GM18498 (cell line): ENCODE measurements at regions not wholly inside any gene's neighbourhood (a gene's known extent, or its start where the extent isn't known, plus 50 kb on each side); places are given as distances from the start of the nearest gene placed in this dataset.

ENCODE experiments used
- ATAC-seq: cut with Tn5 transposase; IDR thresholded peaks from one replicate; pipeline ENCODE4 v1.9.1; 2021; ENCODE audit warnings: mild to moderate bottlenecking, moderate library complexity; ENCODE audit not compliant: unreplicated experiment

DNA sequence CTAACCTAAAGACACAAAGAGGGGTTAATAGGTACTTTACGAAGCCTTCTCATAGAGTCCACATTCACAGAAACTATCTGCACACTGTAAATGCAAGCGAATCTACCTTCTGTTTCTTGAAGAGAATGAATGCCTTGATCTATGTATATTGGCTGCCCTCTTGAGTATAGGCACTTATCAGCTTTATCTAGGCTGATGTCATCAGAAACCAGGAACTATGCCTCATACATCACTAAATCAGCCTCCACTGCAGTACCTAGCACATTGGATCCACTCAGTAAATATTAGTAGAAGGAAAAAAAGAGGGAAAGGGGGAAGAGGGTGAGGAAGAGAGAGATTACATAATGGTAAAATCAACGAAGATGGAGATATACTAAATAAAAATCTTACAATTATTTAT, 477.1 kb downstream of the CAAP1 start:
- ATAC-seq = no peak

DNA sequence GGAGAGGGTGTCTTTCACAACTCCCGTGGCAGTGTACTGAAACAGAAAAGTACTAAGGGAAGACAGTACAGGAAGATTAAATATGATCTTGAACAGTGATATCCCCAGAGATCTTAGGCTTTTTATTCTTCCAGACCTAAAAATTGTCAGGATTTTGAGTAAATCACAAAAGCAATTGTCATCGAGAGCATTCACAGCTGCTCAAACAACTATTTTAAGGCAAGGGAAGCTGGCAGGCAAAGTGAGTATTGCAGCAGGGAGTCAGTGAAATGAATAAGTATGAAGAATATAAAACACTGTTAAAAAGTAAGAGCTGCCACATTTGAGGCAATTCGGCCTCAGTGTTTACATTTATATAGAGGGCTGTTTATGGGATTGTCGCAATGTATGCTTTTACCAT, 479.0 kb downstream of the CAAP1 start:
- ATAC-seq = no peak

DNA sequence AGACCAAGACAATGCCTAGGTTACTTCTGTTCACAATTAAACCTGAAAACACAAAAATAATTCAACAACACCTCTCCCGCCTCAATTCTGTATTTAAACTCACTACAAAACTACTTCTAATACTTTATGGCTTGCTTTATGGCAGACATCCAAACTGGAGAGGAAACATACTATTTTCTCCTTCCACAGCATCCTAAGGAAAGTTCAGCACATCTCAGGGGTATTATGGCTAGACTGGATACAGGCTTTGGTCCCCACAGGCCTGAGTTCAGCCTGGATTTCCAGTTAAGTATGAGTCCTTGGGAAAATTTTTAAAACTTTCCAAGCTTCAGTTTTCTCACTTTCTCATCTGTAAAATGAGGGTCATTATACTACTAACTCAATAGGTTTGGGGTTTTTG, 480.2 kb downstream of the CAAP1 start:
- no peak for ATAC-seq

DNA sequence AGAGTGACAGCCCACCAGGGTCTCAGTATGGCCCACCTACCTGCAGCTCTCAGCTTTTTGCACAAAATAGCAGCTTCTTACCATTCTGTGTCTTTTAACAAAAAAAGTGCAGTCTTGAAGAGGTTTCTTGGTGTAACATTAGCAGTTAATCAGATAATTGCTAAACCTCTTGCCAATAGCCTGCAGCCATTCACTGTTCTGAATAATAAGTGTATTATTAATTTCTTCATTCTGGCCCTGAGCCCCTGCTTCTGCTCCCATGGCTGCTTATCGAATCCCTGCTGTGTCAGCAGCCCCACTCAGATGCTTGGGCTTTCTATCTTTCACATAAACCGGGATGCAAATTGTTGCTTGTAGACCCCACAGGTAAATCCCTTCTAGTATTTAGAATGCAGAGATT, 485.9 kb downstream of the CAAP1 start:
- no peak for ATAC-seq

DNA sequence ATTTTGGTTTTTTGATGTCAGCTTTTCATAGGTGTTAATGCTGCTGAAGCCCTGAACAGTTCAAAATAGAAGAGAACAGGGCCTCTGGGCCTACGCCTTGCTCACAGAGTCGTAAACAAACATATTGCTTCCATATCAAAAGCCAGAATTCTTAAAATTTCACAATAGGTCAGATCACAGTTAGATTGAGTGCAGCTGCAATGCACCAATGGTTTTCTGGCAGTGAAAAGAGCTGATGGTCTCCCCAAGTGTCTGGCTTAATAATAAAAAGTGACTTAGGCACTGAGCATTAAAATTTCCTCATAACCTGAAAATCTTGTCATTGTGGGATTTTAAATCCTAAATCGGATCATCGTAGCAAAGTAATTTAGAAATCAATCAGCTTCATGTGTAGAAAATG, 493.0 kb downstream of the CAAP1 start:
- no peak for ATAC-seq

DNA sequence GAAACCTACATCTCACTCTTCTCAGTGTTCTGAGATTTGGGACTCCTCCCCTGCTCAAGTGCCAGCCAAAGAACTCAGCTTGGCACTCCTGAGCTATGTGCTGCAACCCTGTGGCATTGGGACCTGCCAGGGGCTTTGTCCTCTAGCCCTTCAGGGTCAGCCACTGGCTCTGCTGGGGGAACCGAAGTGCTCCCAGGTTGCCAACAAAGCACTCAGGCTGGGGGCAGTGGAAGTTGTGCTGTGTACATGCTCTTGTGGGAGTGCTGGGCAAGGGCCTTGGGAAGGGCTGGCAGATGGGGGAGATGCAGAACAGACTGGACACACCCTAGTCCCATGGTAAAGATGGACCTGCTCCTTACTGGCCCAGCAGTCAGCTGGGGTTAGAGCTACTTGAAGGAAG, 498.6 kb downstream of the CAAP1 start:
- ATAC-seq = no peak

DNA sequence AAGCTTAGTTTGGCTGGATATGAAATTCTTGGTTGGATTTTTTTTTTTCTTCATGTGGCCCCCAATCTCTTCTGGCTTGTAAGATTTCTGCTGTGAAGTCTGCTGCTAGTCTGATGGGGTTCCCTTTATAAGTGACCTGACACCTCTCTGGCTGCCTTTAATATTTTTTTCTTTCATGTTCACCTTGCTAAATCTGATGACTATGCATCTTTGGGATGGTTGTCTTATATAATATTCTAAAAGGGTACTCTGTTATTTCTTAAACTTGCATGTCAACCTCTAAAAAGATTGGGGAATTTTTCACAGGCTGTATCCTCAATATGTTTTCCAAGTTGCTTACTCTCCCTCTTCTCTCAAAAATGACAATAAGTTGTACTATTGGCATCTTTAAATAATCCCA, 500.0 kb downstream of the CAAP1 start:
- ATAC-seq = no peak

DNA sequence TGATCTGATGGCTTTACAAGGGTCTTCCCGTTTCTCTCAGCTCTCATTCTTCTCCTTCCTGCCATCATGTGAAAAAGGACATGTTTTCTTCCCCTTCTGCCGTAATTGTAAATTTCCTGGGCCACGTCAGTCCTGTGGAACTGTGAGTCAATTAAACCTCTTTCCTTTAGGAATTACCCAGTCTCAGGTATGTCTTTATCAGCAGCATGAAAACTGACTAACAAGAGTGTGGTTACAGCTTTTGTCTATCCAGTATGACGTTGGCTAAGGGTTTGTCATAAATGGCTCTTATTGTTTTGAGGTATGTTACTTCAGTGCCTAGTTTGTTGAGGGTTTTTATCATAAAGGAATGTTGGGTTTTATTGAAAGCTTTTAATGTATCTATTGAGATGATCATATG, 501.6 kb downstream of the CAAP1 start:
- ATAC-seq = no peak

DNA sequence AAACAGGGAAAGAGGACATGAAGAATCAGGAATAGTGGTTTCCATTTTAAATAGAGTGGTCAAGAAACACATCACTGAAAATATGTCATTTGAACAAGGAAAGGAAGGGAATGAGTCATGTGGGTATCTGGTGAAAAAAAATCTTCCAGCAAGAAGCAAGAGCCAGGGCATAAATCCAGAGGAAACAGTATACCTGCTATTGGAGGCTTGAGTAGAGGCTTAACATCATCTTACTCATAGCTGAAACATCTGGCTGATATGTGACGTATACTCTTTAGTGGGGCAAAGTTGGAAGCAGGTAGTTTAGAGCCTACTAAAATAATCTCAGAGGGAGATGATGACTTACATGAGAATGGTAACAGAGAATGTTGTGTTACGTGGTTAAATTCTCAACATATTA, 517.2 kb downstream of the CAAP1 start:
- no peak for ATAC-seq

DNA sequence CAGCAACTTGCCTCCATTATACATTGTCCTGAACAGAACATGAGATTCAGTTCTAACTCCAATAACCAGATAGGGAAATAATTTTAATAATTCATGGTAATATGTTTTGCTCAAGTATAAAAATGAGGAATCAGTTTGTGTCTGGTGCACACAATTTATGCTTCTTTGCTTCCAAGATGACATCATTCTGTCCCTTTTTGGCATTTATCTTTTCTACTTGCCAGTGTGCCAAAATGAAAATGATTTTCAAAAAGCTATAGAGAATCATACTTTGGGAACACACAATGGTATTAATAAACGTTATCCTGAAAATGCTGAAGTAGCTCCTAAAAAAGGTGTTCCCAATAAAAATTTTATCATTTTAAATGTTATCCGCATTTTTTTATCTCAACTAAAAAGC, 519.0 kb downstream of the CAAP1 start:
- ATAC-seq = no peak

DNA sequence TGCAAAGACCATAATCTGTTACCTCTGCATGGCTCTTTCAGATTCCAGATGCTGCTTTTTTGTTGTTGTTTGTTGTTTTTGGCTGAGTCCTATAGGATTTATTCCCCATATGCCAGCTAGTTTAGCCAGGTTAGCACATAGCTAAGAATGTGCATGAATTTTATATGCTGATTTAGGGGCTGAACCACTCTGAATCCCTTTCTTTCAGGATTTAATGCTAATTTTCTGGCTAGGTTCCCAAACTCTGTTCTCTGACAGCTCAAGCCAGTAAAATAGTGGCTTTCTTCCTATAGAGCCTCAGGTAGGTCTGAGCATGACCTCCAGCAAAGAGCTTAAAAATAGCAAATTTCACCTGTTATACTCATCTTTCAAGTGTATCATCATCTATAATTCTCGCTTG, 521.4 kb downstream of the CAAP1 start:
- ATAC-seq = no peak

DNA sequence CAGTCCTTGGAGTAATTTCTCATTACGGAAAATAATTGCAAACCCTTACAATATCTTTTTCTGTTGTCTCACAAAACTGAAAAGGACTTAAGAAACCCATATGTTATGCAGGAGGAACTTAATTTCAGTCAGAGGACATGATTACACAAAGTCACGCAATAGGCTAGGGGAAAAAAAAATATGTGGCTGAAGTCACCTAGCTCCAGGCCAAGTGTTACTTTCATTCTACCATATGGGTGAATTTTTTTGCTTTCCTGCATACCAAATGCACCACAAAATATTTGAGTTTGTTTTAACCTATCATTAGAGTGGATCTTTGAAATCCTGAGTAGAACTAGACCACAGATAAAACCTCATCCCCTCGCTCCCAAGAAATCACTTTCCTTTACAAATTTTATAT, 523.5 kb downstream of the CAAP1 start:
- no peak for ATAC-seq

DNA sequence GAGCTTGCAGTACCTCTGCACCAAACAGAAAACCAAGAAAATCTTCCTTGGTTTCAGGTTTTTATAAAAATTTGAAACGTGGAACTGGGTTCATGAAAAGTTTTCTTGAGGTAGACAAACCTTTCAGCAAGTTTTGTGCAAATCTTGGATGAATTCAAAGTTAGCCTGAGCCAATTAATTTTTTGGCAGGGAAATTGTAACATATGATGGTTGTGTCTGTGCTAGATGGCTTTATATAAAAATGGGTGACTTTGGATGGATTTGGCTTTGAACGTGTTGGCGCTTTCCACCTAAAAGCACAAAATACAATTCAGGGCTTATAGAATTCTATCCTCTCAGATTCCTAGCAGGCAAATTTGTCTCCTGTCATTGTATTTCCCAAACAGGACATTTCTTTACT, 524.4 kb downstream of the CAAP1 start:
- no peak for ATAC-seq

DNA sequence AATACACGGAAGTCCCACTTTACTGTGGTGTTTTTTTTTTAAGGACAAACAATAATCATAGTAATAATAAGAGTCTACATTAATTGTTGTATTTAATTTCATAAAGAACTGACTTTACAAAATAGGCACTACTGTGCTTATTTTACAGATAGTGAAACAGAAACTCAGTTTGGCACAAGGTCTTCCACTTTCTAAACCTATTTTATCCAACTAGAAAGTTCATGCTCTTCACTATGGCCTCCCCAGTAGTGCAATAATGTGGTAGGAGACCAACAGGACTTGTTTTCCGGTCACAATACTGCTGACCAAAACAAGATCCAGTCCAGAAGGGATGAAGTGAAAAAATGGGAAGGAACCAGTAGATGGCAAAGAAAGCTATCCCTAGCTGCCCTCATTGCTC, 531.6 kb downstream of the CAAP1 start:
- no peak for ATAC-seq

DNA sequence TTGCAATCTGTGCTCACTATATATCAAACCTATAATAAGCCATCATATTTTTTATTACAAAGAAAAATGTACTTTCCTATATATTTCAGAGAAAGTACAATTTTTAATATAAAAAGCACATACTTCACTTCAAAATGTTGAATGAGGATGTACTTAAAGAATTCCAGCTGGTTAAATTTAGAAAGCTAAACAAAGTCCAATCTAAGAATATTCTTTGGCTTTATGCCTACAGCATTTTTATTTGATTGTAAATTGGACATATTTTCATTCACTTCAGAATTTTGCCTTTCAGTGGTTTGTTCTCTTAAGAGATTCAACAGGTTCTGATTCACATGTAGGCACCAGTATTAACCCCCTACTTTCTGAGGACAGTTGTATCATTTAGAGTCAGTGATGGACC, 533.8 kb downstream of the CAAP1 start:
- no peak for ATAC-seq

DNA sequence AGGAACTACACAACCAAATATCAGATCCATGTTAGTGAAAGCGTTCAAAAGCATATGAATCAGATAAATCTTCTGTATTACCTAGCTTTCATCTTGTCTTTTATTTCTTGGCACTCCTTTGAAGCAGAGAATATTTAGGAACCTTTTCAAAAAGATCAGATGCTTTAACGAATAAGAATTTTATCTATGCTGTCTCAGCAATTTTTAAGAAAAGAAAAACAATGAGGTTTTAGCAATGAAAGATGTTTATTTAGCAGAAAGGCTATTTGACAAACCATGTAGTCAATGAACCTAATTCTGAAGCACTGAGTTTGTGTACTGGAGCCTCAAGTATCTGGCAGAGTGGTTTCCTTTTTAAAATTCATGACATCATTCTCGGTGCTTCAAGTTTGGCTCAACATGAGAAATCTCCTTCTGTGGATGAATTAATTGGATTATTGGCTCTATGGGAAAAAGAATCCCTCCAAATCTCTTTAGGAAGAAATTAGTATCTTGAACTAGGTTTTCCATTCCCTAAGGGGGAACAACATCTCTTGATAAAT, 534.7 kb downstream of the CAAP1 start:
- ATAC-seq = no peak

DNA sequence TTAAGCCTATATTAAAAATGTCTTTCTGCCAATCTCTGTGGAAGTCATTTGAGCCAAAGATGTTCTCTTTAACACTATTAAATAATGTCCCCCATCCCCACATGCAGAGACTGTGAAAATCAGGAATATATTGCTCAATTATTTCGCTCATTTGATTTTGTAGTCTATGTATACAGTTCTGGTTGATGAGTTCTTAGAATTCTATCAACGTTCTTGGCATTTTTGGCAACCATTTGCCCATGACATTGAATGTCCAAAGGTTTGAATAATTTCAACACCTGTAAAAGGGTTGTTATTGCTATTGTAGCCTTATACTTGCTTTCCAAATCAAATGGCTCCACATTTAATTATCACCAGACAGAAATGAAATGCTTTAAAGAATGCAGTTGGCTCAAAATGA, 536.1 kb downstream of the CAAP1 start:
- ATAC-seq = no peak

DNA sequence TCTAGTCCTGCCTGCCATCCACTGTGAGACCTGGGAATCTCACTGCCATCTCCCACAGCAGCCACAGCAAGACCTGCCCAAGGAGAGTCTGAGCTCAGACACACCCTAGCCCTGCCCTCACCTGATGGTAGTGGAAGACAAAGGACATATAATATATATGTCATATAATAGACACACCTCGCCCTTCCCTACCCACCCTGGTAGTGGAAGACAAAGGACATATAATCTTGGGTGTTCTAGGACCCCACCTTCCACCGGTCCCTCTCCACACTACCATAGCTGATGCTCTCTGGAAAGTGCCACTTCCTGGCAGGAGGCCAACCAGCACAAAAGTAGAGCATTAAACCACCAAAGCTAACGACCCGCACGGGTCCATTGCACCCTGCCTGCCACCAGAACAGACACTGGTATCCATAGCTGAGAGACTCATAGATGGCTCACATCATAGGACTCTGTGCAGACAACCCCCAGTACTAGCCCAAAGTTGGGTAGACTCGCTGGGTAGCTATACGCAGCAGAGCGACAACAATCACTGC, 545.6 kb downstream of the CAAP1 start:
- ATAC-seq = no peak

DNA sequence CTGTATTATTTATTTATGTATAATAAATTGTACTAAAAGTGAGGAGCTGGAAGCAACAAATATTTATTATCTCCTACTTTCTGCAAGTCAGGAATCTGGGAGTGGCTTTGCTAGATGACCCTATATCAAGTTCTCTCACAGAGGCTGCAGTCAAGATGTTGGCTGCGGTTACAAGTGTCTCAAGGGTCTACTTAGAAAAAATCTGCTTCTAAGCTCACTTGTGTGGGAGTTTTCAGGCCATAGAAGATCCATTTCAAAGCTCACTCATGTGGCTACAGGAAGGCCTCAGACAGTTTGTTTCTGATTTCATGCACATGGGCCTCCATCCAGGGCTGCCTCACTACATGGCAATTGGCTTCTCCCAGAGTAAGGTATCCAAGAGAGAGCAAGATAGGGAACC, 551.1 kb downstream of the CAAP1 start:
- no peak for ATAC-seq

DNA sequence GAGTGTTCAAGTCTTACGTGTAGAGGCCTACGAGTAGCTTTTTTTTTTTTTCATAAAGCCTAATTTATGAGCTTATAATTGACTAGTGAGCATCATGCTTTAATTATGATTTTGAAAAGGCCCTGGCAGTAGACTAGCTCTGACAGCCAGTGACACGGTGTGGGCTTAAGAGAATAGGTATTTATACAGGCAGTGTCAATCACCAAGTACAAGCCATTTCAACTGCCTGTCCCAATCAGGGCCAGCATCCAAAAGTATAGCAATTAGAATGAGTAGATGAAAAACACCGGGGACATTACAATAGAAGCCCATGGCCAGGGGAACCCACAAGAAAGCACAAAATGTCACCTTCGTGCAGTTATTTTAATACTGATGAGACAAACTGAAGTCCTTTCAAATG, 552.8 kb downstream of the CAAP1 start:
- no peak for ATAC-seq

DNA sequence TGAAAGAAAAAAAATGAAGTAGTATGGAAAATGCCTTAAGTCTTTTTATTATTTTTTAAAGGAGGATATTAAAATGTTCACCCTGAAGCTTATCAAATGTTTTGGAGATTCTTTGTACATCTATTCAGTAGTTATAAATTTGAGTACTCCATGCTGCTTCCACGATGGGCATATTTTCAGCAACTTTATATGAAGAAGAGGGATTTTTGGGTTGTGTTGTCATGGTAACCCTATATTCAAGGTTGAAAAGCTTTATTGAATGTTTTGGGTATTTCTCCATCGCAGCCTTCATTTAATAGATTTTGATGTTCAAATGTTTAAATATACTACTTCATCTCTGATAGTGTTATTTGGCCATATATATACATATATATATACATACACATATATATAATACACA, 557.5 kb downstream of the CAAP1 start:
- ATAC-seq = no peak

DNA sequence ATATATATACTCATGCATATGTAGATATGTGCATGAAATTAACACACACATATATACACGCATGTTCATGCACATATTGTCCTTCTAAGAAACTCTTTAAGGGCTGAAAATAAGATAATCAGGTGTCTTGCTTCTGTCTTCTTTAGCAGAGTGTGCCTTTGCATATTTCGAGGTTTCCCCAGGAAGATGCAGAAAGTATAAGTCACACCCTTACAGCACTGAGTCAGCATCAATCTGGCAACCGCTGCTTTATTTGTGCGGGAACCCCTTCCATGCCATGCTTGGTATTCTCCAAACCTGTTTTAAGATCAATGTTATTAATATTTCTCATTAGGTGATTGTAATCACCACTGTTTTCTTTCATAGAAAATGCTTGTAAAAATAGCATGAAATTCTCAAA, 557.9 kb downstream of the CAAP1 start:
- ATAC-seq = no peak

DNA sequence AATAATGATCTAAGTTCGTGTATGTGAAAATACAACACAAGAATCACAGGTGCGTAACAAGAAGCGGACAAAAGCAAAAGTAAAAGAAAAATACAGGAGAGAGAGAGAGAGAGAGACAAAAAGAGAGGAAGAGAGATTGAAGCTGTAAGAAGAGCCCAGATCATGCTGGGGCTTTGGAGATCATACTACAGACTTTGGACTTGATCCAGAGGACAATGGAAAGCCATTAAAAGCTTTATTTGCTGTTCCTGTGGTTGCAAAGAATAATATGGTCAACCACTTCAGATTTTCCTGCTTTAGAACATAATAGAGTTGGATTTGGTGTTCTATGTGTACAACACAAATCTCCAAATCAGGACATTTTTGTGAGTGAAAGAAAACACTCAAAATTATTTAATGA, 561.4 kb downstream of the CAAP1 start:
- no peak for ATAC-seq

DNA sequence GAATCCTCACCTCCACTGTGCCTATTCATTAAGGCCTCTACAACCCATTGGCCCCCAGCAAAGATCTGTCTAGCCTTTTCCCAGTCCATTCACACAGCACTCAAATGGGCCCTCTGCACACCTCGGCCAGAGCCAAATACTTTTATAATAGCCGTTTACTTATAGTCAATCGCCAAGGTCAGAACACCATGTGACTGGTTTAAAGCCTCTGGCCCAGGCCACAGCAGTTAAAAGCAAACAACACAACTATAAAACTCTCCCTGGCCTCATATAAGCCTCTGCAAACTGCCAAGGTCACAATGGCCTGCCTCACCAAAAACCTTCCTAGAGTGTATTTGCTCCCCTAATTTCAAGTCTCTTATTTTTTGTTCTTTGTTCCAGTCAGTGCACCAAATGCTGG, 562.6 kb downstream of the CAAP1 start:
- no peak for ATAC-seq
